ENCODE measurements at regions not wholly inside any gene's neighbourhood (a gene's known extent, or its start where the extent isn't known, plus 50 kb on each side); places are given as distances from the start of the nearest gene placed in this dataset.
A peak's percentile ranks its signal among the peaks of the same experiment; 100 is the strongest.

GRCh38 chr1:243939167-243939848, 89.3 kb upstream of the AKT3 start:
- Histone ChIP-seq H3K56ac (ENCODE audit: insufficient read length, low read depth, low read length) (no peak overlapping the region), H4K91ac (ENCODE audit: insufficient read length, low read depth, low read length) (no peak overlapping the region), H3K4ac (ENCODE audit: low read depth, low read length) (no peak overlapping the region), H3K79me1 (ENCODE audit: insufficient read depth, low read depth, low read length, poor library complexity, severe bottlenecking) (no peaks in the 10 kb centered on the region), H2AK5ac (ENCODE audit: insufficient read length, low read length) (no peak overlapping the region), H3K23me2 (ENCODE audit: insufficient read length, low read depth, low read length, poor library complexity, severe bottlenecking) (no peaks in the 10 kb centered on the region), H3K27me3 (ENCODE audit: insufficient read depth, low read length) (no peaks in the 10 kb centered on the region), H3K27ac (ENCODE audit: insufficient read length, low read depth, low read length) (no peak overlapping the region), H3K14ac (ENCODE audit: insufficient read depth, low read length) (no peak overlapping the region), H4K8ac (replicated peaks; ENCODE audit: insufficient read length, low read depth, low read length) (no peak overlapping the region), H3T11ph (ENCODE audit: low read length) (no peak overlapping the region), H3K9ac (ENCODE audit: extremely low read depth, insufficient read length, low read length) (no peak overlapping the region), H3K79me2 (ENCODE audit: insufficient read depth, low read length) (no peaks in the 10 kb centered on the region), H2BK5ac (ENCODE audit: insufficient read length, low read length) (no peak overlapping the region), H3K9me3 (ENCODE audit: control insufficient read depth, low read depth, low read length) (no peaks in the 10 kb centered on the region), H3K4me1 (ENCODE audit: insufficient read depth, low read length) (no peaks in the 10 kb centered on the region), H3K23ac (ENCODE audit: insufficient read length, low read depth, low read length) (no peak overlapping the region), H2BK15ac (ENCODE audit: low read depth, low read length) (no peak overlapping the region), H2BK120ac (ENCODE audit: low read depth, low read length, poor library complexity, severe bottlenecking) (no peak overlapping the region), H3K4me2 (ENCODE audit: insufficient read depth, insufficient read length, low read length) (no peak overlapping the region), H4K20me1 (ENCODE audit: control insufficient read depth, insufficient read depth, insufficient read length) (no peaks in the 10 kb centered on the region), H3K18ac (ENCODE audit: insufficient read length, low read depth, low read length) (no peak overlapping the region), H2BK20ac (ENCODE audit: low read depth, low read length, poor library complexity, severe bottlenecking) (no peak overlapping the region), H2BK12ac (ENCODE audit: insufficient read length, low read depth, low read length) (no peak overlapping the region), H4K5ac (ENCODE audit: insufficient read length, low read depth, low read length) (no peak overlapping the region), H2AFZ (ENCODE audit: low read length) (no peak overlapping the region)
- H3K27me3 Mint-ChIP-seq (ENCODE audit: low read depth), result peaks cover 16% of the 10 kb centered on the region
- peaks cover 0 to 3% (median 2%) of the 10 kb centered on the region in 3 experiments; a peak in 4 of 7 replicates for H3K36me3 Mint-ChIP-seq (ENCODE audit: insufficient read depth in 1 of 3, low read depth in 3 of 3)
- peaks cover 3 to 8% of the 10 kb centered on the region in 2 experiments; a peak in 4 of 5 replicates for H3K9me3 Mint-ChIP-seq
- no peak for DNase-seq
- H3K4me3 Mint-ChIP-seq, result no peak overlapping the region
- peaks cover 20 to 23% of the 10 kb centered on the region in 2 experiments for H3K4me1 Mint-ChIP-seq
- peak overlapping the region in 1 of 3 experiments; percentile 69; a peak in 2 of 7 replicates for H3K27ac Mint-ChIP-seq
- TF ChIP-seq CTCF (conservative IDR thresholded peaks at IDR 0.05), result no peak
- WGBS (ENCODE audit: extremely low coverage, insufficient read length, low lambda C conversion rate), result no CpG with 5 or more reads among the region's 3 CpGs

Data from H9 (cell line).